Activated CD4-positive, alpha-beta memory T cell treated with anti-CD3 and anti-CD28 coated beads, Interleukin-2, amount 10 ng/mL, durations not matched to agents 7 days and 5 days (primary cell): ENCODE measurements at regions not wholly inside any gene's neighbourhood (a gene's known extent, or its start where the extent isn't known, plus 50 kb on each side); places are given as distances from the start of the nearest gene placed in this dataset.
"Not testable (repeated sequence)": the region's sequence is repeated elsewhere in the genome, so short reads cannot be mapped to it uniquely, and the experiment has no call there.

ENCODE experiments used
- CTCF ChIA-PET: fragments of 350-600 bp; sonication (Branson Sonifier 250); formaldehyde crosslinking; loops from one replicate; lab custom pipeline; 2021; ENCODE audit warnings: antibody characterized with exemption, inconsistent platforms; lab: Charles Lee
- POLR2A ChIA-PET: fragments of 350-600 bp; sonication (Branson Sonifier 250); formaldehyde crosslinking; loops from one replicate; lab custom pipeline; 2021; ENCODE audit warnings: antibody characterized with exemption; lab: Charles Lee
- DNase-seq: peaks from one replicate; pipeline ENCODE4 v3.0.0-alpha.2; 2020
- H3K27ac Mint-ChIP-seq: one replicate; pipeline ENCODE4 v1.8.0; 2021; ENCODE audit warnings: mild to moderate bottlenecking, mixed read lengths
- H3K27me3 Mint-ChIP-seq: one replicate; pipeline ENCODE4 v1.8.0; 2021; ENCODE audit warnings: mixed read lengths
- H3K36me3 Mint-ChIP-seq: one replicate; pipeline ENCODE4 v1.8.0; 2021; ENCODE audit warnings: low read depth, mixed read lengths
- H3K4me1 Mint-ChIP-seq: one replicate; pipeline ENCODE4 v1.8.0; 2021; ENCODE audit warnings: mixed read lengths
- H3K4me3 Mint-ChIP-seq: one replicate; pipeline ENCODE4 v1.8.0; 2021; ENCODE audit warnings: mild to moderate bottlenecking, mixed read lengths
- H3K9me3 Mint-ChIP-seq: one replicate; pipeline ENCODE4 v1.8.0; 2021; ENCODE audit warnings: mixed read lengths

GRCh38 chr13:65530688-65531087 lies 1699.4 kb downstream of the PCDH9 start:
- ChIA-PET CTCF (no interaction called here), POLR2A (no interaction called here)
- Mint-ChIP-seq H3K36me3 (no peaks in the 10 kb centered on the region), H3K27ac (no peak overlapping the region), H3K4me1 (no peaks in the 10 kb centered on the region), H3K4me3 (no peak overlapping the region), H3K27me3 (no peaks in the 10 kb centered on the region), H3K9me3 (peaks cover 5% of the 10 kb centered on the region)
- DNase-seq = no peak

GRCh38 chr13:65529541-65529940 lies 1700.6 kb downstream of the PCDH9 start:
- H3K9me3 Mint-ChIP-seq = peaks cover 5% of the 10 kb centered on the region
- CTCF ChIA-PET = no interaction called here
- no peak overlapping the region for H3K4me3 Mint-ChIP-seq
- no peak for DNase-seq
- H3K27me3 Mint-ChIP-seq = no peaks in the 10 kb centered on the region
- no peaks in the 10 kb centered on the region for H3K36me3 Mint-ChIP-seq
- POLR2A ChIA-PET = no interaction called here
- no peaks in the 10 kb centered on the region for H3K4me1 Mint-ChIP-seq
- H3K27ac Mint-ChIP-seq = no peak overlapping the region

DNA sequence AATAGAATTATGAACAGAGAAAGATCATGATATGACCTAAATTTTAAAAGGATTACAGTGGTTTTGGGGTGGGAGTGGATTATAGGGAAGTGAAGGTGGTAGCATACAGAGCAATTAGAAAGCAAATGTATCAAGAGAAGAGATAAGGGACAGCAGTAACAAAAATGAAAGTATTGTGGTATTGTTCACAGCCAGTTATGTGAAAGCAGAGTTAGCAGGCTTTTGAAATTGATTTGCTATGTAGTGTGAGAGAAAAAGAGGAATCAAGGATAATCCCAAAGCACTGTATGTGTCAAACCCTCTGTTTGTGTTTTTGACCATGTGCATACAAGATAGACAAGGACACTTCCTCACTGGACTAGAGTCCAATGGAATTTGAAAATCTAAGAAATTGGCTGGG lies 1721.4 kb downstream of the PCDH9 start:
- no peak for DNase-seq
- Mint-ChIP-seq H3K27me3 (no peaks in the 10 kb centered on the region), H3K4me1 (no peaks in the 10 kb centered on the region), H3K36me3 (no peaks in the 10 kb centered on the region), H3K4me3 (no peak overlapping the region), H3K27ac (no peak overlapping the region), H3K9me3 (peaks cover 2% of the 10 kb centered on the region)
- ChIA-PET POLR2A (no interaction called here), CTCF (no interaction called here)

- DNase-seq = no peak
- ChIA-PET POLR2A (no interaction called here), CTCF (no interaction called here)
- Mint-ChIP-seq H3K27ac (no peak overlapping the region), H3K36me3 (no peaks in the 10 kb centered on the region), H3K4me3 (no peak overlapping the region), H3K9me3 (peaks cover 2% of the 10 kb centered on the region), H3K27me3 (no peaks in the 10 kb centered on the region), H3K4me1 (no peaks in the 10 kb centered on the region)
These were observed 1721.8 kb downstream of the PCDH9 start for GRCh38 chr13:65508338-65508737.

DNA sequence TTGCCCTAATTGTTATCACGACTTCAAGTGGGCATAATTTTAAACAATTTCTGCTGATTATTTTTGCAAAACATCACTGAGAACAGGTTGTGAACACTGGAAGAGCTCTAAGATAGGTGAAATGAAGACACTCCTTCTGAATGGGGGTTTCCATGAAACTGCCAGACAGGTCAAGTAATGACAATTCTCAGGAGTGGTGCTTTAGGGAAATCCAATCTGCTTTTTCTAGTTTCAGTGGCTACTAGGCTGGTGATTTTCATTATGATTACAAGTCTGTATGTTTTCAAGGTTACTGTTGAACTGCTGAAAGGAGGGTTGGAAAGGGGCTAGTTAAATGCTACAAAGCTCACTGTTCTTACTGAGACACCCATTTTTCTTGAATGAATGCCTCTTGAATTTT lies 1724.2 kb downstream of the PCDH9 start:
- Mint-ChIP-seq H3K36me3 (no peaks in the 10 kb centered on the region), H3K4me1 (no peaks in the 10 kb centered on the region), H3K27ac (no peak overlapping the region), H3K4me3 (no peak overlapping the region), H3K27me3 (no peaks in the 10 kb centered on the region), H3K9me3 (peaks cover 4% of the 10 kb centered on the region)
- no peak for DNase-seq
- CTCF ChIA-PET = no interaction called here
- POLR2A ChIA-PET = no interaction called here

DNA sequence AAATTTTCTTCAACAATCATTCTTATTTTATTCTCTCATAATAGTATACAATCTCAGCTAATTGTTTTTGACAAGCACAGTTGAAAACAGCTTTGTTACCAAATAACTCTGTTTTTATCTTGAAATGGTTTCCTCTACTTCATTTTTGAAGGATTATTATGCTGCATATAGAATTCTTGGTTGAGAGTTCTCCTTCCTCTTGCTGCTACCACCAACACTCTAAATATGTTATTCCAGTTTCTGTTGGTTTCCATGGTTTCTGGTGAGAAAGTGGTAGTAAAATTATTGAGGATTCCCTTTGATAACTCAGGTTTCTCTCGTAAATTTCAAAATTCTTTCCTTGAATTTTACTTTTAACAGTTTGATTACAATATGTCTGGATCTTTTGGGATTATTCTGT lies 1725.9 kb downstream of the PCDH9 start:
- ChIA-PET POLR2A (no interaction called here), CTCF (no interaction called here)
- no peak for DNase-seq
- no peaks in the 10 kb centered on the region for H3K27me3 Mint-ChIP-seq
- H3K36me3 Mint-ChIP-seq = no peaks in the 10 kb centered on the region
- H3K4me1 Mint-ChIP-seq = no peaks in the 10 kb centered on the region
- no peak overlapping the region for H3K27ac Mint-ChIP-seq
- no peak overlapping the region for H3K4me3 Mint-ChIP-seq
- H3K9me3 Mint-ChIP-seq = peaks cover 6% of the 10 kb centered on the region

DNA sequence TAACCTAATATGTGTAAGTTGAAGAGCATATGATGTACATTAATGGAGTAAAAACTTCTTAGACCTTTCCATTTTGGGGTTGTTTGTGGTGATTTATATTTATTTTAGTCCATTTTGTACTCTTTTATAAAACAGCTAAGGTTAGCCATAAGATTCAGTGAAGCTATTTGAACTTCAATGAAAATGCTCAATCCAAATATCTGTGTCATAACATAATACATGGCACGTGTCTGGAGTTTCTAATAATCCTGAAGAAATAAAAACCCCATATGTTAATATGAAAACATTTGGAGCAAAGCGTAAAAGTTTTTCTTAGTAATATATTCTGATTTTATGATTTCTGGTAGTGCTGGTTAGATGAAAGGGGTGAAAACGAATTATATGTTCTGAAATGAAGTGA lies 1729.7 kb downstream of the PCDH9 start:
- Mint-ChIP-seq H3K36me3 (no peaks in the 10 kb centered on the region), H3K4me1 (no peaks in the 10 kb centered on the region), H3K27me3 (no peaks in the 10 kb centered on the region), H3K4me3 (no peak overlapping the region), H3K9me3 (peaks cover 4% of the 10 kb centered on the region), H3K27ac (no peak overlapping the region)
- no peak for DNase-seq
- POLR2A ChIA-PET = no interaction called here
- CTCF ChIA-PET = no interaction called here

GRCh38 chr13:65499256-65499655 lies 1730.9 kb downstream of the PCDH9 start:
- Mint-ChIP-seq H3K27ac (no peak overlapping the region), H3K27me3 (no peaks in the 10 kb centered on the region), H3K4me3 (no peak overlapping the region), H3K9me3 (peaks cover 4% of the 10 kb centered on the region), H3K36me3 (no peaks in the 10 kb centered on the region), H3K4me1 (no peaks in the 10 kb centered on the region)
- ChIA-PET POLR2A (no interaction called here), CTCF (no interaction called here)
- no peak for DNase-seq

DNA sequence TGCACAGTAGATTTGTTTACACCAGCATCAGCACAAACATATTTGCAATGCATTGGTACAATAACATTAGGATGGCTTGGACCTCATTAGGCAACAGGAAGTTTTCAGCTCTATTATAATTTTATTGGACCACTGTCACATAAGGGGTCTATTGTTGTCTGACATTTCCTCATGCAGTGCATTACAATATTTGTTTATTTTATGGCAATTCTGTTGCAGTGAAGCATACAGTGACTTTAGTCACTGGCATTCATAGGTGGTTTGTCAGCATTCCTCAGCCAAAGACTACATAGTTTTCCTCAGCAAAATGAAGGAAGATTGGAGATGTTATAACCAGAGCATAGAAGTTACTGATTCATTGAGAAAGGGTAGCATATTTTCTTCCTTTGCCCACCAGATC lies 1732.9 kb downstream of the PCDH9 start:
- DNase-seq = no peak
- H3K36me3 Mint-ChIP-seq = no peaks in the 10 kb centered on the region
- CTCF ChIA-PET = no interaction called here
- H3K4me3 Mint-ChIP-seq = no peak overlapping the region
- H3K9me3 Mint-ChIP-seq = peaks cover 1% of the 10 kb centered on the region
- POLR2A ChIA-PET = no interaction called here
- no peak overlapping the region for H3K27ac Mint-ChIP-seq
- no peaks in the 10 kb centered on the region for H3K27me3 Mint-ChIP-seq
- H3K4me1 Mint-ChIP-seq = no peaks in the 10 kb centered on the region

DNA sequence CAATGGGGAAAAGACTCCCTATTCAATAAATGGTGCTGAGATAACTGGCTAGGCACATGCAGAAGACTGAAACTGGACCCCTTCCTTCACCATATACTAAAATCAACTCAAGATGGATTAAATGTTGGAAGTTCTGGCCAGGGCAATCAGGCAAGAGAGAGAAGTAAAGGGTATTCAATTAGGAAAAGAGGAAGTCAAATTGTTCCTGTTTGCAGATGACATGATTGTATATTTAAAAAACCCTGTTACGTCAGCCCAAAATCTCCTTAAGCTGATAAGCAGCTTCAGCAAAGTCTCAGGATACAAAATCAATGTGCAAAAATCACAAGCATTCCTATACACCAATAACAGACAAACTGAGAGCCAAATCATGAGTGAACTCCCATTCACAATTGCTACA lies 1739.4 kb downstream of the PCDH9 start:
- H3K27me3 Mint-ChIP-seq, H3K4me1 Mint-ChIP-seq, DNase-seq, H3K27ac Mint-ChIP-seq, CTCF ChIA-PET, POLR2A ChIA-PET, H3K36me3 Mint-ChIP-seq, H3K4me3 Mint-ChIP-seq: not testable (repeated sequence)
- H3K9me3 Mint-ChIP-seq = peaks cover 18% of the 10 kb centered on the region

GRCh38 chr13:65488606-65489005 lies 1741.5 kb downstream of the PCDH9 start:
- Mint-ChIP-seq H3K9me3 (peaks cover 21% of the 10 kb centered on the region), H3K36me3 (no peaks in the 10 kb centered on the region), H3K27me3 (no peaks in the 10 kb centered on the region), H3K27ac (no peak overlapping the region), H3K4me3 (no peak overlapping the region), H3K4me1 (no peaks in the 10 kb centered on the region)
- ChIA-PET CTCF (no interaction called here), POLR2A (no interaction called here)
- DNase-seq = no peak

DNA sequence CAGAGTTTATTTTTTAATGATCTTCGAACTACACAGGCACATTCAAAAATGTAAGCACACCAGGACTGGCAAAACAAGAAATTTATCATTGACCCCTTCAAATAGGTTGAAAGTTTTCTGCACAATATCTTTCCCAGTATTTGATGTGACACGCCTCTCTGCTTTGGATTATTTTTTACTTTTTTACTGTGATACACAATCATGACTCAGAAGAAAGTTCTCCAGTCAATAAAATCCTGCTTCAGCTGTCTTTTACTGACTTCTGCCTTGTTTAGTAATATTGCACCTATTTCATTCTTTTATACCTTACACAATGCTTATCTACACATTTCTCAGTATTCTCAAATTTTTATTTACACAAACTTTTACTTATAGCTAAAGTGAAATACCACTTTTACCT lies 1750.4 kb downstream of the PCDH9 start:
- Mint-ChIP-seq H3K27me3 (no peaks in the 10 kb centered on the region), H3K27ac (no peak overlapping the region)
- CTCF ChIA-PET = no interaction called here

GRCh38 chr13:65473196-65473595 lies 1756.9 kb downstream of the PCDH9 start:
- ChIA-PET POLR2A (no interaction called here), CTCF (no interaction called here)
- Mint-ChIP-seq H3K4me1 (no peaks in the 10 kb centered on the region), H3K36me3 (no peaks in the 10 kb centered on the region), H3K9me3 (peaks cover 3% of the 10 kb centered on the region), H3K4me3 (no peak overlapping the region), H3K27ac (no peak overlapping the region), H3K27me3 (no peaks in the 10 kb centered on the region)
- DNase-seq = no peak

More for the DNA sequence above, 1750.4 kb downstream of the PCDH9 start:
- no peaks in the 10 kb centered on the region for H3K4me1 Mint-ChIP-seq
- H3K9me3 Mint-ChIP-seq = peaks cover 4% of the 10 kb centered on the region
- POLR2A ChIA-PET = no interaction called here
- no peak for DNase-seq
- H3K4me3 Mint-ChIP-seq = no peak overlapping the region
- H3K36me3 Mint-ChIP-seq = no peaks in the 10 kb centered on the region

GRCh38 chr13:65472336-65472735 lies 1757.8 kb downstream of the PCDH9 start:
- peaks cover 3% of the 10 kb centered on the region for H3K9me3 Mint-ChIP-seq
- no peak overlapping the region for H3K27ac Mint-ChIP-seq
- DNase-seq = no peak
- POLR2A ChIA-PET = no interaction called here
- H3K4me3 Mint-ChIP-seq = no peak overlapping the region
- no peaks in the 10 kb centered on the region for H3K4me1 Mint-ChIP-seq
- CTCF ChIA-PET = no interaction called here
- no peaks in the 10 kb centered on the region for H3K36me3 Mint-ChIP-seq
- no peaks in the 10 kb centered on the region for H3K27me3 Mint-ChIP-seq

DNA sequence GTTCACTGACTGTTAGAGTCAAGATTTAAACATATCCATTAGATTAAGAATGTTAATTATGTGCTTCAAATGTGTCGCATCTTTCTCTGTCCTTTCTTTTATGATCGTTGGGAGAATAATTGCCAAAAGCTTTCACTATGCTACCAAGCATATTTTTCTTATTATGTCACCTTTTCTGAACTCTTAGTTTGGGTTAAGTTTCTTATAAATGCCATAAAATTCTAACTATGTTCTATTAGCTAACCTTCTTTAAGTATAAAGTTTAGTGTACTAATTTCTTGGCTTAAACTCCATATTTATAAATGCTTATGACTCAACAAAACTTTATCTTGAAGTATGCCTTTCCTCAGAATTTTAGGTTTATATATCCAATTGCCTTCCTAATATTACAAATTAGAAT lies 1759.4 kb downstream of the PCDH9 start:
- peaks cover 3% of the 10 kb centered on the region for H3K9me3 Mint-ChIP-seq
- no peak overlapping the region for H3K27ac Mint-ChIP-seq
- H3K4me3 Mint-ChIP-seq = no peak overlapping the region
- H3K4me1 Mint-ChIP-seq = no peaks in the 10 kb centered on the region
- H3K36me3 Mint-ChIP-seq = no peaks in the 10 kb centered on the region
- ChIA-PET POLR2A (no interaction called here), CTCF (no interaction called here)
- no peaks in the 10 kb centered on the region for H3K27me3 Mint-ChIP-seq
- no peak for DNase-seq
